ENCODE measurements at regions not wholly inside any gene's neighbourhood (a gene's known extent, or its start where the extent isn't known, plus 50 kb on each side); places are given as distances from the start of the nearest gene placed in this dataset.

DNA sequence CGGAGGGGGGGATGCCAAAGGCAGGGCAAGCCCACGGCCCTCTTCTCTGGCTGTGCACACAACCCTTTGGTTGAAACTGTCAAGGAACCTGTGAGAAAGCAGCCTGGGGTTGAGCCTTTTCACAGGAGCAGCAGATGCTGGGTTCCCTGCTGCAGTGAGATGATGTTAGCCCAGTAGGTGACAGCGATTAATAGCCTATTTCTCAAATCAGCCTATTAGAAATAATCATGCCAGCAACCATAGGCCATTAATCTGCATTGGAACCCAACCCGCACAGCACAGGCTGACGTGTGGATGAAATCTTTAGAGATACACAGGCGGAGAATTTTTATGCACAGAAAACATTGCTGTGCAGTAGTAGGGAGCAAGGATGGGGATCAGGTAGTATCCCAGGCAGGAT lies 637.5 kb downstream of the AJAP1 start:
- no peak for DNase-seq (ENCODE audit: low read depth in 3 of 3)

DNA sequence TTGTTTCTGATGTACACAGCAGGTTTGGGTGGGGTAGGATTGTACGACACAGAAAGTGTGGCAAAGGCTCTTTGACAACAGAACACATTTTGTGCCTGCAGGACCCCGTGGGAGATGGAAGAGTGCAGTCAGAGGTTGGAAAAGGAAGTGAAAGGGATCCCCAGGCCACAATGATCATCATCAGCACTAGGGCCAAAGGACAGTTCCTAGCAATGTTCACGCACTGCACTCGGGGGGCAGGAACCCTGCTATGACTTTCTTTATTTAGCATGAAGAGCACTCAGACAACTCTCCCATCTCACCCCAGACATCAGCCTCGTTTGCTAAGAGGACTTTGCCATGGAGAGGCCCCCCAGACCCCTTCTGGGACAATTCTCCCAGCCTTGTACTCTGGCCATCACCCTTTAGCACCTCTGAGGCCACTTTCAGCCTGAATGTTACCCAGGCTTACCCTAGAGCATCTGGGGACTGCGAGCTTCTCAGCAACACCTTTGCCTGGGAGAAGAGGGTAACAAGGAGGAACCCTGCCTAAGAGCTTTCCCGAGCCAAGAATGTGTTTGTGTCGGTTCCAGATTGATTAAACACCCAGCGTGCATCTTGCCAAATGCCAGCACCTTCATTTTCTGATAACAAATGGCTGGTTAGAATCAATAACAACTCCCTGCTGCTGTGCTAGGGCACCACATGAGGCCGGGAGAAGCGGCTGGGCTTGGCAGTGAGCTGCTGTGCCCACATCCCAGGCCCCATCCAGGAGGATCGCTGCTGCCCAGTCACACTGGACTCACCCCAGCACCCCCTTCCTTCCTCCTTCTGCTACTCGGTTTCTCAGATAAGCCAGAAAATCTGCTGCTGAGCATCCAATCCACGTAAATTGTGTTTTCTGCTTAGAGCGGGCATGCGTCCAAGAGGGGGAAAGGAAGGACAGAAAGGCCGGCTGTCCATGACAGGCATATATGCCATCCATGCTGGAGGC lies 633.1 kb downstream of the AJAP1 start:
- no peak for DNase-seq (ENCODE audit: low read depth in 3 of 3)

DNA sequence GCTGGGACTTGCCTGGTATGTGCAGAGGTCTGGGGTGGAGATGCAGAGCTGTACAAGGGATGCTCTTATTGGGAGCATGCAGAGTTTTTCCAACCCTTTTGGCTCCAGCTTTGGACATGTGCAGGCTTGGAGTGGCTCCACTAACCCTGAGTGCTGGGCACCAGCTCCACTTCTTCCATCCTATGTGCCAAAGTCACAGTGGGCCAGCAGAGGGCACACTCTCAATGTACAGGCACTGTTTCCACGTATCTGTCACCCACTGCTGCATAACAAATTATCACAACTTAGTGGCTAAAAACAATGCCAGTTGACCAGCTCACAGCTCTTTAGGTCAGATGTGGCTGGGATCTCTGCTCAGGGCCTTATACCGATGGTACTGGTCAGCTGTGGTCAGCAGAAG lies 631.8 kb downstream of the AJAP1 start:
- DNase-seq (ENCODE audit: low read depth in 3 of 3) = peak in 1 of 3 donors; percentile 8

DNA sequence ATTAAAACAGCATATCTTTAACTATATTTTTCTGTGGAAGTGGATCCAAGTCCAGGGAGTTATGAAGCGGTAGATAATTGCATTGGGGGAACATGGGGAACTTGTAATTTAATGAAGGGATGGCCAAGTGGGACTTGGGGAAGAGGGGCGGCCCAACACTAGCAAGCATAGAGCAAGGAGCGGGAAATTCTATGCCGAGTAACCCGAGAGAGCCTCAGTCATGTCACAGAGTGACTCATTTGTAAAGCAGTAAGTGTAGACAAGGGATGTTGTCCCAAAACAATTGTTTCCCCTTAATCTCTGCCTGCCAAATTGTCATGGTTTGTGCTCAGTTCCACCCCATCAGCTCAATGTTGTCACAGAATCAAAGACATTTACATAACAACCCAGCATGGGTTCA lies 620.1 kb downstream of the AJAP1 start:
- no peak for DNase-seq (ENCODE audit: low read depth in 3 of 3)

DNA sequence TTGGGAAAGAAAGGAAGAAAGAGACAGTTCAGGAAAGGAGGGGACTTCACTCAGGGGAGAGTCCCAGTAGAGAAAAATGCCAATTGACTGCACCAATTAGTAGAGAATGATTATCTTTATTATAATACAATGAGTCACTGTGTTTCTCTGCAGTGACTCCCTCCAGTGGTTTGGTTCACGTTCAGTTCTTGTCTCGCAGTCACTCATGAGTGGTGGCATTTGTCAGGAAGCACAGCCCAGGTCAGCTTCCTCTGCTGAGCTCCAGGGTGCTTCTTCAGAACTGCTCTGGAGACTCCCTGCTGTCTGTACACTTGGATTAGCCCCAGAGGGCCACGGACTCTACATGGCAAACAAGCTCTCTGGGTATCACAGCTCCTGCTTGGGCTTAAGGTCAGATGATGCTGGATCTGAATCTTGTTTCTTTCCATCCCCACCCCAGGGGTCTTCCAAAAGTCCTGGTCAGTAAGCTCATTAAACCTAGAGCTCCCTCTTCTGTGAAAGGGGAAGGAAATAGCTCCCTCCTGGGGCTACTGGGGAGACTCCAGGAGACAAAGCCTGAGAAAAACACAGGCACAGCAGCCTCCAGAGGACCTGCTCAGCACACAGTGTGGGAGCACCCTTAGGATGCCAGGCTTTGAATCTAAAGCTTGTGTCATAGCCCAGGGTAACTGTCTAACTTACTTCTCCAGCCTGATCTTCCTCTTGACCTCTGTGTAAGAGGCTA lies 619.0 kb downstream of the AJAP1 start:
- DNase-seq (ENCODE audit: low read depth in 3 of 3) = peak in 1 of 3 donors; percentile 4

DNA sequence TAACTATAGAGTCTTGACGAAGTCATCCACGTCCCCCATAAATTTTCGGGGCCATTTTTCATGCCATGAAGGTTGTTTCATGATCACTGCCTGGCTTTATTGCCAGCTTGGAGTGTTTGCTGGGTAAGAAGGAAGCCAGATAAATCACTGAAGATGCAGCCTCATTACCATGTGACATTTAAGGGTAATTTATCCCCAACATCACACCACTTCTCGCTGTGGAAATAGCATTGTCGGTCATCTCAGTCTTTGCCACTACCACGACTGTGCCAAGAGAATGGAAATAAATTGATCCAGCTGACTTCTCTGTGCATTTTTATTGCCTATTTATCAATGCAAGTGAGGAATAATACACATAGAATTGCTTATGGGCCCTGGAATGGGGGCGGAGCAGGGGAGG lies 617.9 kb downstream of the AJAP1 start:
- DNase-seq (ENCODE audit: low read depth in 3 of 3) = no peak

DNA sequence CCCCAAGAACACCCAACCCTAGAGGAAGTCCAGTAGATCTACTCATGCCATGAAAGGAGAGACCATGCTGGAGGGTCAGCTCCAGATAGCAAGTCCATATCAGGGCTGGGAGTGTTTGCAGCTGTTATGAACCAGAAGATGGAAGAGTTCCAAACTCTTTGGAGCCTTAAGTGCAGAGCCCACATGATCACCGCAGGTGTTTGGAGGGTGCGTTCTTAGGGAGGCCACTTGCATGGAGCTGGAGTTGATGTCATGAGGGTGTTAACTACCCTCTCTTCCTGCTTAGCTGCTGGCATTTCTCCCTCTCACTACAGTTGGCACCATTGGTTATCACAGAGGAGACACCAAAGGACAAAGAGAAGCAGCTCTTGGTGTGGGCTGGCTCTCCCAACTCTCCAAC lies 616.9 kb downstream of the AJAP1 start:
- DNase-seq (ENCODE audit: low read depth in 3 of 3) = no peak

DNA sequence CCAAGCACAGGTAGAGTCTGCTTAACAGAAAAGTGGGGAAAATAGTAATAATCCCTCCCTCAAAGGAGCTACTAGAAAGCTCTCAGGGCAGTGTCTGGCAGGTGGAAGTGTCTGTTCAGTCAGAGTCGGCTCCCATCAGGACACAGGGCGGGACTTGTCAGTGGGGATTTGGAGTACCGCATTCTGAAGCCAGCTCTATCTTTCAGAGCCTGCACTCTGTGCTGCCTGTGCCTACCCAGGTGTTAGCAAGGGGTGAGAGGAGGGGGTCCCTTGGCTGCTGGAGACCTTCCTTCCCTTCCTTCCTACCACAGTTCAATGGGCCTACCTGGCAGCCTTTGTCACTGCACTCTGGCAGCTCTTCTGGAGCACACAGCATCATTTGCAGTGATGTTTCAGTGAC lies 615.5 kb downstream of the AJAP1 start:
- DNase-seq (ENCODE audit: low read depth in 3 of 3) = no peak

DNA sequence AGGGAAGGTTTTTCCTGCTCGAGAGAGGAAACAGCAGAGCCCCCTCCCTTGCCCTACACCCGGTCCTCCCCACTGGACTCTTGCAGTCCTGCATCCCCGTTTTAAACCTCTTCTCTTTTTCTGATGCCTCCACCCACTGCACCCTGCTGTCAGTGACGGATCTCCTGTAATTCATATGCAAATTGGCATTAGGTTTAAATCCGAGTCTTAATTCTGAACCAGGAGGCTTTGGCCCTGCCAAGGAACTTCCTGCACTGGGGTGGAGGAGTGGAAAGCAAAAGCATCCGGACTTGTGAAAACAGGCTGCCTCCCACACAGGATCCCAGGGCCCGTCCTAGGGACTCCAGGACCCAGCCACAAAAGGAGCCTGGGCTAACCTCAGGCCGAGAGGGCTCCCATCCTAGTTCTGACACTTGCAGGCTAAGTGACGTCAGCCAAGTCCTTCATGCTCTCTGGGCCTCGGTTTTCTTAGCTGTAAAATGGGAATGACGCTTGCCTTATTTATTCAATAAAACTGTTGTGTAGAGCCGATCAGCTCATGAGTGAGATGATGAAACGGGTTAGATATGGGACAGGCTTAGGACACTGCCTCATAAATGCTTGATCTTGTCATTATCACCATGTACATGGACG lies 613.3 kb downstream of the AJAP1 start:
- DNase-seq (ENCODE audit: low read depth in 3 of 3) = no peak

DNA sequence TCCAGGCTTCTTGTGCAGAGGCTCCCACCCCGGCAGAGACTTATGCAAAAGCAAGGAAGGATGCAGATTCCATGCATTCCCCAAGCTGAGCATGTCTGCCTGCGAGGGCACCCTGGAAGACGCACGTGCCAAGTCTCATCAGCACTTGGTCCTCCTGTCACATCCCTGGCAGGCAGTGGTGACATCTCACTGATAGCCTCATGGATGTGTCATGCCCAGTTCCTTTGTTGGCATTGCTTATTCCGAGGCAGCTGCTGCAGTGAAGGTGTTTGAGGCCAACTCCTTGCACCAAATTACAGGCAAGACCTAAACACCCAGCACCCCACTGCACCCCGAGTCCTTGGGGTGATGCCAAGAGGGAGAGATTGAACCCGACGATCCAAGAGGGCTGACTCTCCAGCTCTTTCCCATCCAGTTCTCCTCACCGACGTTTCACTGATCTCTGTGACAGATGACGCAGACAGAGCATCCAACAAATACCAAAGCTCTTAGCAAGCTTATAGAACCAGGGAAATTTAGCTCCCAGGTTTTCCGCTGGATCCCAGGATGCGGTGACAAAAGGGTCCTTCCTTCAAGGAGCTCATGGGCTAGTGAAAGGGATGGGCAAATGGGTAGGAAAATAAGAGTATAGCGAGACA lies 611.1 kb downstream of the AJAP1 start:
- DNase-seq (ENCODE audit: low read depth in 3 of 3) = no peak

DNA sequence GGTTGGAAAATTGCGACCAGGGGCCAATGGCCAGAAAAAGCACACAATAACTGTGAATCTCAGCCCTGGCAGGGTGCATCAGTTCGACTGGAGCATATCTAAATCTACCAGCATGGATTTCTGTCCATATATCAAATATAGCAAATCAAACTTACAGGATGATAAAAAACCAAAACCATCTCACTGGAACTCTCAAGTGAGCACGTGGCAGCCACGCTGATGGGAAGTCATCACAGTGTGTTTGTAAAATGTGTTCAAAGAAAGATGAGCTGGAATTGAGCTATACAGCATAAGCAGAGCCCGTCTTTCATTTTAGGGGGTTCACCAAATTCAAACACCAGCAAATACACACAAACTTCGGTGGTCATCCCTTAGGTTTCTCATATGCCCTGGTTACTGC lies 610.1 kb downstream of the AJAP1 start:
- DNase-seq (ENCODE audit: low read depth in 3 of 3) = no peak

DNA sequence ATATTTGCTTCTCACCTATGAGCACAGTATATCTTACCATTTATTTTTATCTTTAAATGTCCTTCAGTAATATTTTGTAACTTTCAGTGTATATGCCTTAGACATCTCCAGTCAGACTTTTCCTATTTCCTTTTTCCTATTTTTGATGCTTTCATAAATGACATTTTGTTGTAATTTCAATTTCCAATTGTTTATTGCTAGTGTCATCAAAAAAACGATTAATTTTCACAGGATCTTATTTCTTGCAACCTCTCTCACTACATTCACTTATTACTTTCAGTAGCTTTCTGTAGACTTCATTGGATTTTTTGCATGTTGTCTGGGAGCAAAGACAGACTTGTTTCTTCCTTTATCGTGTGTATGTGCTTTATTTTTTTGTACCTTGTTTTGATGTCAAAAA lies 602.4 kb downstream of the AJAP1 start:
- no peak for DNase-seq (ENCODE audit: low read depth in 3 of 3)

DNA sequence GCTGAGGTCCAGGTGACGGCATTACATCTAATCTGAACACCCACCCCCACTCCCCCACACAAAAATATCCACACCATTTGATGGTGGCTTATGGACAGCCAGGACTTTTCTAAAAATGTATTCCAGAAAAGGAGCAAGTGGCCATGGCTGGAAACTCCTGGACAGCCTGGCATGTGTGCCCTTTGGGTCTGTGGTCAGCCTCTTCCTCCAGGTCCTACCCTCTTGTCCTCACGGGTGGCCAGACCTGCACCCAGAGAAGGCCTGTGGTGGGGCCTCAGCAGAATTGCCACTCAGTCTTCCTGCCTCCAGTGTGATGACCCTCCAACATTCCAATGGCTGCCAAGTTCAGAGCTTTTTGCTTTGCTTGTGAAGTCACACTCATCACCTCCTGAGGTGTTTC lies 600.6 kb downstream of the AJAP1 start:
- no peak for DNase-seq (ENCODE audit: low read depth in 3 of 3)

DNA sequence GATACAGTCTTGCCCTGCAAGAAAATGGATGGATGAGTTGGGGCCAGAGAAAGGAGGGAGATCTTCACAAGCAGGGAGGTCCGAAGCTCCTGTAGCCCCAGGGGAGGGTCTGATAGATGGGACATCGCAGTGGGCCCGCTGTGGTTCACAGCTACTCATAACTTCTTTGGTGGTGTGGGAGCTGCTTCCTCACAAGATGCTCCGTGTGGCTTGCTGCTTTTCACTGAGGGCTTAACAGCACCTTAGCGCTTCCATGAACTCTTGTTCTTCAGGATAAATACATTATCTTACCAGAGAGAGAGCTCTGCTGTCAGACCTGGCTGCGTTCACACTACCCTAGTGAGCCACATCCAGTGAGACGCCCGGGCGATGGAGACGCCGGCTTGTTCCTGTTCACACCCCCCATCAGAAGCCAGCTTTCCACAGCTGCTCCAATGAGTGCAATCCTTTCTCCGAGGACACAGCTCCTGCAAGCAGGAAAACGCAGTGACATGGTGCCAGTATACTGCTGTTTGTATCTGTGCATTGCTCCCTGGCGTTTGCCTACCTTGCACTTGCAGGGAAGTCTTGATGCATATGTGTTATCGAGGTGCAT lies 599.8 kb downstream of the AJAP1 start:
- no peak for DNase-seq (ENCODE audit: low read depth in 3 of 3)

DNA sequence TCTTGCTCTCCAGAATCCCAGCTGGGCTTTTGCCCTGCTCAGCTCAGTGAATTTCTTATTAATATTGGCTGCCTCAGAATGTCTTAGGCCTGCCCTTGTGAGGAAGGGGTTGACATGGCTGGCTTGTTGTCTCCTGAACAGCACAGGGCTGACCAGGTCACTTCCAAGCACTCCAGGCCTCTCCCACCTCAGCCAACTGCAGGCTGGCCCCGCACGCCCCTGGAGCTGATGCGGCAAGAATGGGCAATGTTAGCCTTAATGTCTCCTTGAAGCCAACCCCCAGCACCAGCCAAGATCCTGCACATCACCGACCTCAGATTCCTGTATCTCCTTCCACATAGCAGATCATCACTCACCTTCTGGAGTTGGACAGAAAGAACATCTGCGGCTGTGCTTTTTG lies 598.6 kb downstream of the AJAP1 start:
- no peak for DNase-seq (ENCODE audit: low read depth in 3 of 3)

DNA sequence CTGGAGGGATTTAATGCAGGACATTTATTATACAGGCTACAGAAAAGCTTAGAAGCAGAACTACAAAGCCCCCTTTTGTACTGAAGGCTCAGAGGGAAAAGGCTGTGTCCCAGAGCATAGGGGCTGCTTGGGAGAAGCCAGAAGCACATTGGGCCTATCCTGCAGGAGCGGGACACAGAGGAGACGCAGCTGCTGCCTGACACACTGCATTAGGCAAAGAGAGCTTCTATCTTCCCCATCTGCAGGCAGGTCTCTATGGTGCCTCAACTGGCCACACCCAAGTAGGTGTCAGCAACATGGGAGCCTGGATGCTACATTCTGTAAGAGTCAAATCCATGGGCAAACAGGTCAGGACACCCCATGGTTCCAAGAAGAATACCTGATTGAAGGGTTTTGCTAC lies 595.9 kb downstream of the AJAP1 start:
- no peak for DNase-seq (ENCODE audit: low read depth in 3 of 3)

DNA sequence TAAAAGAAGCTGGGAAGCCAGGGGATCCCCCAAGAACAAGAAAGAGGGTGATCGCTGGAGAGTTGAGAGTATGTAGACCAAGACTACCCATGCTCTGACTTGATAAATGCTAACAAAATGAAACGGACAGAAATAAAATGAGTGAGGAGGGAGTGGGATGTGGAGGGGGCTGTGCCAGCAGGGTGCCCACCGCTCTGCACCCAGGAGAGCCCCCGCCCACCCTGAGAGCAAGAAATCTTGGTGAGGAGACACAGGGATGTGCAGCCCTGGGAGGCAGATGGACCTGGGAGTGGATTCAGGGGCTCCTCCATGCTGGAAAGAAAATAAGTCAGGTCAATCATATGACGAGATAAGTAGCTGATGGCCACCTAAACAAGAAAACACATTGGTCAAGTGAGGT lies 590.9 kb downstream of the AJAP1 start:
- DNase-seq (ENCODE audit: low read depth in 3 of 3) = no peak

DNA sequence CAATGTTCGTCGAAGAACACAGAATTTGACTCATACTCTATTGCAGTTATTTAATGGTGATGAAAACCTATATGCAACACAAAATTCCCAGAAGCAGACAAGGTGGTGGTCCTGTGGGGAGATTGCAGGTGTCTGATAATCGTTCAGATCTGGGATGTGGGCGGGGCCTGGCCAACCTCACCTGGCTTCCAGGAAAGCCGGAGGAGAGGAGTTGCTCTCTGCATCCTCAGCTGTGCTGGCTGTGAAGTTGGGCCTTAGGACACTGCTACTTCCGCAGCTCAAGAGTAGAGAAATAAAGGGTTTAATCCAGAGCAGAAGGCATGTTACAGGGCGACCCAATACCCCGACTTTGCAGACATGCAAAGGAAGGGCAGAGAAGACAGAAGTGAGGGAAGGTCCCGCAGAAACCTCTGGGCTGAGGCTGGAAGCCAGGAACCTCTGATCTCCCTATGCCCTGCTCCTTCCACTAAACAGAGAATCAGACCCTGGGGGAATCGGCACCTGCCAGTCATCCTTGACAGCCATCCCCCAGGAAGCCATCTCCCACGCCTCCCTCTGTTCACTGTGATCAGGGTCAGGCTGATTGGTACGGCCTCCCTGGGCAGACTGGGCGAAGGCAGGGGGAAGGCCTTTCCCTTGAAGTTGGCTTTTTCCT lies 590.3 kb downstream of the AJAP1 start:
- no peak for DNase-seq (ENCODE audit: low read depth in 3 of 3)

DNA sequence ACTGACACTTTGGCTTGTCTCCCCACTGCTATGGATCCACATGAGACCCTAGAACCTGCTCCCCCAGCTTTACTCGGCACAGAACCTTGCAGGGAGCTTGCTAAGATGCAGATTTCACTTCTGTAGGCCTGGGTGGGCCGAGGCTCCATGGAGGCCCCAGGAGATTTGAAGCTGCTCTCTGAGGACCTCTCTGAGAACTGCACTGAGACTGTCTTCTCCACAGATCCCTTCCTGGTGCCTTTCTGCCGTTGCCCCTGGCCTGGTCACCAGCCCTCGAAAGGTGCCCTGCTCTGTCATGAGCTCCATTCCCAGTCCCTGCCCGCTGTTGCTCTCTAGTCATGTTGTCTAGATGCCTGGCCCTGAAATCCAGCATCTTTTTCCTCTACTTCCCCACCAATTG lies 588.4 kb downstream of the AJAP1 start:
- DNase-seq (ENCODE audit: low read depth in 3 of 3) = no peak

DNA sequence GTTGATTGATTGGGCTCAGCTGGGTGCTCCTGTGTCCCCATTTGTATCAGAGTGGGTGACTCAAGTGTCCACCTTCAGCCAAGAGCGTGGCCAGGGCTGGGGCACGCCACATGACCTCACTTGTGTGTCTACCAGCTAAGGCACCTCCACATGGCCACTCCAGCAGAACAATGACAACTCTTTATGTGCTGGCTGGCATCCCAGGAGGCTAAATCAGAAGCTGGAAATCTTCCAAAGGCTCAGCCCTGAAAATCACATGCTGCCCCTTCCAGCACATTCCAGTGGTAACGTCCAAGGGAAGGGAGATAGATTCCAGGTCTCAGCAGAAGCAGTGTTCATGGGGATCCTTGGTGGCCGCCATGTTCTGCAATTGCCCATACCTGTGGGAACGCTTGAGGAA lies 585.5 kb downstream of the AJAP1 start:
- no peak for DNase-seq (ENCODE audit: low read depth in 3 of 3)
